Stimulated activated CD4-positive, alpha-beta T cell treated with anti-CD3 and anti-CD28 coated beads, Interleukin-15, amount 100 ng/mL, for 24 hours (primary cell): ENCODE measurements at regions not wholly inside any gene's neighbourhood (a gene's known extent, or its start where the extent isn't known, plus 50 kb on each side); places are given as distances from the start of the nearest gene placed in this dataset.

Source experiments
- DNase-seq: peaks from one replicate; pipeline ENCODE4 v3.0.0-alpha.2; 2020

- DNase-seq = no peak
These were observed 239.9 kb upstream of the ZNF32 start for GRCh38 chr10:43888586-43888985.

DNA sequence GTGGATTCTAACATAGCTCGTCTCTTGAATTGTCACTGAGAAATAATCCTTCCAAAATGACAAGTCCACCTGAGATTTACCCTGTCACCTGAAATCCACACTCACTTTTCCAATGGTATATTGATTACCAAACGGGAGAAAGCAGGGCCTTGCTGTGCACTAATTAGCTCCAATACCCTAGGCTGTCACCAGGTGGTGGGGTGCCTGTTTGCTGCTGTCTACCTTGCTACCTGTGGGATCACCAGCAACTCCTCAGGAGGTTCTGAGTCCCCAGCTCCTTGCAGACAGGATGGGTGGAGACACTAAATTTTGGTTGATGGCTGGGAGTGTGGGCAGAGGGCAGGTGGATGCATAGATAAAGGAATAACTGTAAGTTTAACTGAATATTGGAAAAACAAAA, 237.2 kb upstream of the ZNF32 start:
- DNase-seq = no peak

GRCh38 chr10:43885252-43885651, 236.6 kb upstream of the ZNF32 start:
- no peak for DNase-seq

DNA sequence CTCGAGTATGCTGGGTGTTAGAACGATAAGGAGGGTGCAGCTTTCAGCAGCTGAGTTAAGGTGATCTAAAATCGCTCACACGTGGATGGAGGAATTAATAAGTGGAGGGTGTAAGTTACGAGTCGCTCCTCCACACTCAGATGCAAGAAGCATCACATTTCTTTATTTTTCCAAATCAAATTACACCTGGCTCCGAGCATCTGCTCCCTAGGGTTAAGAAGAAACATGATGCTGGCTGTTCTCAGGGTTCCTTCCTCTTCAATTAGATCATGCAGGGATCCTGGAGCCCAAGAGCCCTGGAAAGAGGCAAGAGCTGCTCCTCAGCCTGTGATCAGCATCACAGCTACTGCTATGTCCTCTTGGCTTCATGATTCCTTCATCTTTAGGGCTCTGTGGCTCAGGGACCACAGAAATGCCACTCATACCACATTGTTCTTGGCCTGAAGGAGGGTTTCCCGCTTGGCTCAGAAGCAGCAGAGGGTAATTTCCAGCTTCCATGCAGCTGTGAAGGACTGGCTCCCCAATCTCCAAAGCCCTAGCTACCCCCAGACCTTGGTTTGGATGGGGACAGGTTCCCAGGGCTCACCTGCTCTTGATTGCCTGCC, 235.9 kb upstream of the ZNF32 start:
- DNase-seq = no peak

GRCh38 chr10:43882711-43883110, 234.0 kb upstream of the ZNF32 start:
- DNase-seq = no peak

- no peak for DNase-seq
These were observed 233.0 kb upstream of the ZNF32 start for GRCh38 chr10:43881657-43882056.

GRCh38 chr10:43880160-43880559, 231.5 kb upstream of the ZNF32 start:
- DNase-seq = no peak

- DNase-seq = no peak
These were observed 231.1 kb upstream of the ZNF32 start for GRCh38 chr10:43879742-43880141.

GRCh38 chr10:43879162-43879561, 230.5 kb upstream of the ZNF32 start:
- no peak for DNase-seq

- DNase-seq = no peak
These were observed 229.7 kb upstream of the ZNF32 start for GRCh38 chr10:43878386-43878785.

GRCh38 chr10:43876976-43877375, 228.3 kb upstream of the ZNF32 start:
- DNase-seq = no peak

DNA sequence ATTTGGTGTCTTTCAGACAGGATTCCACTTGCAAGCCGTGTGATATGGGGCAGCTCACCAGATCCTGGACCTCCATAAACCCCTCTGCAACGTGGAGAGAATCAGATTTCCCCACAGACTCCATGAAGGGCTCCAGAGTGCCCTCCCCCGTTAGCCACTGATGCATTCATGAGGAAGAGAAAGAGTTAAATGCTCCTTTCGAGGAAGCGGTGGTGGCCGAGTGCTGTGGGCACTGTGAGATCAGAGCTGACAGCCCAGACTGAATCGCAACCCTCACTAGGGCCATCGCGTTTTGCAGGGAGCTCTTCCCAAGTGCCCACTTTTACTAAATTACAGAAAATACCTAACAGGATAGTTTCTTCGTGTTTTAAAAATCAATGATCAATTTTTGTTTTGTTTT, 226.3 kb upstream of the ZNF32 start:
- DNase-seq = no peak

DNA sequence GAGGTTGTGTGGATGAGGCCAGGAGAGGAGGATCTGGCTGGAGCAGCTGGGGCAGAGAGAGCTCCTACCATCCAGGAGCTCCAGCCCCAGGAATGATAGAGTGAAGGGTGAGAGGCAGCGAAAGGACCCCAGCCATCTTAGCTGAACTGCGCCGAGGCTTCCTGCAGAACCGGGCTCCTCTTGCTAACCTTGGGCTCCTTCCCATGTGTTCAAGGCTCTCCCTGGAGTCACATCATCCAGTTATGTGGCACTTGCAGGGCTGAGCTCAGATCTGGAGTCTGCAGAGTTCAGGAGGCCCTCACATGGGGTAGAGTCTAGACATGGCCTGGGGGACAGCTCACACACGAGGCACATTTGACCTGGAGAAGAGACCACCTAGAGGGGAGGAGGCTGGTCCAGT, 225.0 kb upstream of the ZNF32 start:
- no peak for DNase-seq

GRCh38 chr10:43872644-43873043, 224.0 kb upstream of the ZNF32 start:
- DNase-seq = no peak

GRCh38 chr10:43871545-43871944, 222.9 kb upstream of the ZNF32 start:
- DNase-seq = no peak

- DNase-seq = no peak
These were observed 222.3 kb upstream of the ZNF32 start for GRCh38 chr10:43870968-43871439.

GRCh38 chr10:43869669-43870322, 221.1 kb upstream of the ZNF32 start:
- DNase-seq = no peak

- DNase-seq = no peak
These were observed 220.3 kb upstream of the ZNF32 start for GRCh38 chr10:43868952-43869351.

GRCh38 chr10:43867667-43868565, 219.2 kb upstream of the ZNF32 start:
- DNase-seq = no peak

DNA sequence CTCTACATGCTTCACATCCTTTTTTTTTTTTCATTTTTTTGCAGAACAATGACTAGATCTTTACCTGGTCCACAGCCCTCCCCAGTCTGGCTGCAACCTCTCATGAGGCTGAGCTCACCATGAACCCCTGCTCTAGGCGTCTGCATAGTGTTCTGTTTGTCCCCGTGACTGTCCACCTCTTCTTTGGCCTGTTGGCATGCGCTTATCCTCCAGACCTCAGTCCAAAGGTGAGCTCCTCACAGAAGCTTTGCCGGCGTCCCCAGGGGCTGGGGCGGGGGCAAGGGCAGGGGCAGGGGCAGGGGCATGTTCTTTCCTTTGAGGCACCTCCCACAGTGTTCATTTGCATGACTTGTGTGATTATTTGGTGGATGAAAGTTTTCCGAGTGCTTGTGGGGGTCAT, 218.4 kb upstream of the ZNF32 start:
- DNase-seq = no peak

DNA sequence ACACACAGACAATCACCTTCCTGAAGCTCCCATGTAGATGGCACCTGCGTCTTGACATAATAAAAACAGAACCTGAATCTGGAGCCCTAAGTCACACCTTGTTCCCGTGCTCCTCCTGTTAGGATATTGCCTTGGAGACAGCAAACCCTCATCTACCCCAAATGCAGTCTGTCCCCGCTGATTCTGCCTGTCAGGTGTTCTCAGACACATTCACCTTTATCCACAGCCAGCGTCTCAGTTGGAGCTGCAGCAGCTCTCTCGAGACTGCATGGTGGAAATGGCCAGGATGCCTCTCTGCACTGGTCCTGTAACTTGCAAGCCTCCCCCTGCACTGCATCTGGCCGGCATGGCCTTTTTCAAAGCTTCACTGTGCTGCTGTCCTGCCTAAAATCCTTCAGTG, 218.0 kb upstream of the ZNF32 start:
- DNase-seq = no peak

GRCh38 chr10:43865265-43866135, 216.8 kb upstream of the ZNF32 start:
- no peak for DNase-seq

DNA sequence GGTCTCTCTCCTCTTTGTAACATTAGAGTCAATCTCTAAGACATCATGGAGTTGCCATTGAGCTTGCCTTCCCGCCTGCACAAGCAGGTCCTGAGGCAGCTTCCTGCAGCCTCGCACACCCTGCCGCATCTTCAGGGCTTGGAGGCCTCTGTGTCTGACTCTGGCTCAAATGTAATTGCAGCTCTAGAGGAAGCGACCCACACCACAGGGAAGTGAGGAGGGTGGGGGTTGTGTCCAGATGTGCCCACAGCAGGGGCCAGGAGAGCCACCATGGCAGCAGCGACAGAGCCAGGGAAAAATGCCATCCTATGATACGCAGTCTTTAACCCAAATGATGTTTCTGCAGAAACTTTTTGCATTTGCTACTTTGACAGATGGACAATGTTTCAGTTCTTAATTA, 216.0 kb upstream of the ZNF32 start:
- DNase-seq = no peak
